ENCODE measurements at regions not wholly inside any gene's neighbourhood (a gene's known extent, or its start where the extent isn't known, plus 50 kb on each side); places are given as distances from the start of the nearest gene placed in this dataset.

DNA sequence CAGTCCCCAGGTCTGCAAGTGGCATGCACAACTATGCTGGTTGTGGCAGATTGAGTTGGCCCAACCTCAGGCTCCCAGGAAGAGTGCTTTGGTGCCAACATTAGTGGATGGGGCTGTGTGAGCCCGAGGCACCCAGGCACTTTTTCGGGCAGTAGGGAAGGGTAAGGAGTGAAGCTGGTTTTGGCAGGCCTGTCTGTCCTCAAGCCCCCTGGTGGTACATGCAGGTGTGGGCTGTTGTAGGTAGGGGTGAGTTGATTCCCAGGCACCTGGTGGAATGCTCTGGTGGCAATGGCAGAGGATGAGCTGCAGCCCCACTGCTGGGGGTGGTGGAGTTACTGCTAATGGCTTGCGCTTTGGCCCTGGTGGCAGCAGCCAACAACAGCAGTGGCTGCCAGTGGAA lies 723.7 kb upstream of the SLITRK1 start:
- no peak for TF ChIP-seq POLR2AphosphoS5 (IDR thresholded peaks at IDR 0.05; ENCODE audit: borderline replicate concordance, low read depth, low read length)
- TF ChIP-seq EZH2 (IDR thresholded peaks at IDR 0.05) = no peak
- TF ChIP-seq FOXP2 (optimal IDR thresholded peaks at IDR 0.05; ENCODE audit: control extremely low read depth, extremely low read length, insufficient read depth) = no peak
